ENCODE measurements at regions not wholly inside any gene's neighbourhood (a gene's known extent, or its start where the extent isn't known, plus 50 kb on each side); places are given as distances from the start of the nearest gene placed in this dataset.

DNA sequence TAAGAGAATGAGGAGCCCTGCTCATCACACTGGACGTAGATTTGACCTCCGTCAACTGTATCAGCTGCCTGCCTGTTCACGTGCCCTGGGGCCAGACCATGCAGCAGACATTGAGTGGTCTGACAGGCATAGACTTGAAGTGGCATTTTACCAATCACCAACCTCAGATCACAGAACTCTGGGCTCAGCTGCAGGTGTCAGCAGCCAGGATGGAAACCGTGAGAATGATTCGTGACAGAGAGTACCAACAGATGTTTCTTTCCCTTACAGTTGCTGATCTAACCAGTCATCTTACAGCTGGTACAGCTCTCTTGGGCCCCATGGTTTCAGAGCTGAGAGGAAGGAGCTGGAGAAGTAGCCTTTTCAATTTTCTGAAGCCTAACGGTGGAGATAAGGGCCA lies 148.9 kb downstream of the EN1 start:
- no peak overlapping the region for H3K27ac Mint-ChIP-seq (ENCODE audit: unreplicated experiment)
- H3K36me3 Mint-ChIP-seq (ENCODE audit: unreplicated experiment): no peaks in the 10 kb centered on the region
- no peak for DNase-seq
- no peaks in the 10 kb centered on the region for H3K4me1 Mint-ChIP-seq (ENCODE audit: low read depth, unreplicated experiment)
- no peak overlapping the region for H3K4me3 Mint-ChIP-seq (ENCODE audit: unreplicated experiment)
- TF ChIP-seq, protein P1, sequence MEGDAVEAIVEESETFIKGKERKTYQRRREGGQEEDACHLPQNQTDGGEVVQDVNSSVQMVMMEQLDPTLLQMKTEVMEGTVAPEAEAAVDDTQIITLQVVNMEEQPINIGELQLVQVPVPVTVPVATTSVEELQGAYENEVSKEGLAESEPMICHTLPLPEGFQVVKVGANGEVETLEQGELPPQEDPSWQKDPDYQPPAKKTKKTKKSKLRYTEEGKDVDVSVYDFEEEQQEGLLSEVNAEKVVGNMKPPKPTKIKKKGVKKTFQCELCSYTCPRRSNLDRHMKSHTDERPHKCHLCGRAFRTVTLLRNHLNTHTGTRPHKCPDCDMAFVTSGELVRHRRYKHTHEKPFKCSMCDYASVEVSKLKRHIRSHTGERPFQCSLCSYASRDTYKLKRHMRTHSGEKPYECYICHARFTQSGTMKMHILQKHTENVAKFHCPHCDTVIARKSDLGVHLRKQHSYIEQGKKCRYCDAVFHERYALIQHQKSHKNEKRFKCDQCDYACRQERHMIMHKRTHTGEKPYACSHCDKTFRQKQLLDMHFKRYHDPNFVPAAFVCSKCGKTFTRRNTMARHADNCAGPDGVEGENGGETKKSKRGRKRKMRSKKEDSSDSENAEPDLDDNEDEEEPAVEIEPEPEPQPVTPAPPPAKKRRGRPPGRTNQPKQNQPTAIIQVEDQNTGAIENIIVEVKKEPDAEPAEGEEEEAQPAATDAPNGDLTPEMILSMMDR (IDR thresholded peaks at IDR 0.05; ENCODE audit: partially characterized antibody, unreplicated experiment): no peak
- no peaks in the 10 kb centered on the region for H3K27me3 Mint-ChIP-seq (ENCODE audit: unreplicated experiment)
- H3K9me3 Mint-ChIP-seq (ENCODE audit: unreplicated experiment): no peaks in the 10 kb centered on the region

DNA sequence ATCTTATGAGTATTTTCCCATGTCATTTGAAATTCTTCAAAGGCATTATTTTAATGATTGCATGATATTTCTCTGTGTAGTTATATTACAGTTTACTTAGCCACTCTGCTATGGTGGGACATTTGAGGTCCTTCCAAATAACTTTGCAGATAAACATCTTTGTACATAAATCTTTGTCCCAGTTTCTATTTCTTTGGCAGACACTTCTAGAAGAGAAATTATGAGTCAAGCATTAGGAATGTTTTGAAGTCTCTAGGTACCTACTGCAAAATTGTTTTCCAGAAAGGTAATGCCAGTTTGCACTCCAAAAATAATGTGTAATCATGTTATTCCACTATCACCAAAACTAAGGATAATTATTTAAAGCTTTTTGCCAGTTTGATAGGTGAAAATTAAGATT lies 149.7 kb downstream of the EN1 start:
- Mint-ChIP-seq H3K4me3 (ENCODE audit: unreplicated experiment) (no peak overlapping the region), H3K4me1 (ENCODE audit: low read depth, unreplicated experiment) (no peaks in the 10 kb centered on the region), H3K9me3 (ENCODE audit: unreplicated experiment) (no peaks in the 10 kb centered on the region), H3K27ac (ENCODE audit: unreplicated experiment) (no peak overlapping the region), H3K36me3 (ENCODE audit: unreplicated experiment) (no peaks in the 10 kb centered on the region), H3K27me3 (ENCODE audit: unreplicated experiment) (no peaks in the 10 kb centered on the region)
- no peak for DNase-seq
- TF ChIP-seq, protein P1 (IDR thresholded peaks at IDR 0.05; ENCODE audit: partially characterized antibody, unreplicated experiment): no peak

DNA sequence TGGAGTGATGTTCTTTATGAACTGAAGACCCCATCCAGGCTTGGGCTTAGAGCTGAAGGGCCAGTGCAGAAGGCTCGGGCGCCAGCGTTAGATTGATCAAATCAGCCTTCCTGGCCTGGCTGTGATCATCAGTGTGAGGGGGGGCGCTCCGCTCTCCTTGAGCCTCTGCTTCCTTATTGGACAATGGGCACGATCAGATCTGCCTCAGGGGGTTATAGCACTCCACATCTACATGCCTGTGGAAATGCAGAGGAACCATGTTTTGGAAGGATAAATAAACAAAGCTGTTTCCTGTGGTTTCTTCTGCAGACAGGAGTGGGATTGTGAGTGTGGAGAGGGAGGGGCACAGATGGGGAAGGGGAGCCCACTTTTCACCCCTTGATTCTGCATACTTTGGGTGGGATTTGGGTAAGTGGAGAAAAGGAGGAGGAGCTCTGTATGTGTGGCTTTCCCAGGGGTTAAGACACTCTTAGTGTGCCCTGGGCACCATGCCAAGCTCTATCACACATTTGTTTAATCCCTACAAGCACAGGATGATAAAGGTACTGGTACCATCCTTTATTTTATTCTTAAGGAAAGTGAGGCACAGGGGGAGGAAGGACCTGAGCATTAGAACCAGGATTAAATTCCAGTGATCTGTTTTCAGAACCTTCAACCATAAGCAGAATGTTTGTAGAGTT lies 150.5 kb downstream of the EN1 start:
- DNase-seq: no peak

DNA sequence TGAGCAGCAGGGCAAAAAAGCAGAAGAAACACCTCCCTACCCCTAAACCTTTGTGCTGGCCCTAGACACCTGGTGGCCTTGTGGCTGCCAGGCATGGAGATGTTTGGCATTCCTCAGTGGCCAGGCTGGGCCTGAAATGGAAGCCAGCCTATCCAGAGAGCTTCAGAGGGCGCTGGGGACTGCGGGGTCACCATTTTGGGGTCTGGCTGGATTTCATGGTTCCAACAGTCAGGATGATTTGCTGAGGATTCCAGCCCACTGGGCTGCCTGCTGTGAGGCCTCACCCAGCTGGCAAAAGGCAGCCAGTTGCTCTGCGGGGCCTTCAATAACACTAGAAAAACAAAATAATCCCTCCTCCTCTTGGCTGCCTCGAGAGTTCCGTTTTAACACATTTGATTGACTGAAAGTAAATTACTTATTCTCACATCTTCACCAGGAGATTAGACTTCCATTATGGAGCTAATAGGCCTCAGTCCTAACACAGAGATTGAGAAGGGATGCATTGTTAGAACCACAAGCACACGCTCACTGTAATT lies 154.1 kb downstream of the EN1 start:
- Mint-ChIP-seq H3K4me1 (ENCODE audit: low read depth, unreplicated experiment) (no peaks in the 10 kb centered on the region), H3K27me3 (ENCODE audit: unreplicated experiment) (no peaks in the 10 kb centered on the region), H3K36me3 (ENCODE audit: unreplicated experiment) (peaks cover 5% of the 10 kb centered on the region), H3K27ac (ENCODE audit: unreplicated experiment) (no peak overlapping the region), H3K9me3 (ENCODE audit: unreplicated experiment) (no peaks in the 10 kb centered on the region), H3K4me3 (ENCODE audit: unreplicated experiment) (no peak overlapping the region)
- DNase-seq: no peak
- TF ChIP-seq, protein P1 (IDR thresholded peaks at IDR 0.05; ENCODE audit: partially characterized antibody, unreplicated experiment): no peak

More for the DNA sequence above, 150.5 kb downstream of the EN1 start:
- no peak overlapping the region for H3K4me3 Mint-ChIP-seq (ENCODE audit: unreplicated experiment)
- no peaks in the 10 kb centered on the region for H3K36me3 Mint-ChIP-seq (ENCODE audit: unreplicated experiment)
- H3K9me3 Mint-ChIP-seq (ENCODE audit: unreplicated experiment): no peaks in the 10 kb centered on the region
- H3K27me3 Mint-ChIP-seq (ENCODE audit: unreplicated experiment): no peaks in the 10 kb centered on the region
- TF ChIP-seq, protein P1 (IDR thresholded peaks at IDR 0.05; ENCODE audit: partially characterized antibody, unreplicated experiment): no peak
- no peaks in the 10 kb centered on the region for H3K4me1 Mint-ChIP-seq (ENCODE audit: low read depth, unreplicated experiment)
- H3K27ac Mint-ChIP-seq (ENCODE audit: unreplicated experiment): no peak overlapping the region

DNA sequence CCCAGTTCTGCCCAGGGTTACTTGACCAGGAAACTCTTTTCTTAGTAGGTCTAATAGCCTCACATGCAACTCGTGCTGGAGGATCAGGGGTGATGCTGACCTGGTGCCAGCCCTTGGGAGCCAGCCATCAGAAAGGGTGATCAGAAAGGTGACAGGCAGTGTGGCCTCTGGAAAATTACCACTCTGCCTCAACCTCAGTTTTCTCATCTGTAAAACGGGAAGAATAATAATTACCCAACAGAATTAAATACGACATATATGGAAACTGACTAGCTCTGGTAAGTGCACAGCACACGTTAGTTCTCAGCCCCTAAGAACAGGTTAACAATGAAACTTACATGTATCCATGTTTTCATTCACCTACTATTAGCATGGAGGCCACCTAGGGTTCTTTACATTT lies 157.6 kb downstream of the EN1 start:
- H3K27me3 Mint-ChIP-seq (ENCODE audit: unreplicated experiment): no peaks in the 10 kb centered on the region
- peaks cover 5% of the 10 kb centered on the region for H3K36me3 Mint-ChIP-seq (ENCODE audit: unreplicated experiment)
- no peak overlapping the region for H3K4me3 Mint-ChIP-seq (ENCODE audit: unreplicated experiment)
- TF ChIP-seq, protein P1 (IDR thresholded peaks at IDR 0.05; ENCODE audit: partially characterized antibody, unreplicated experiment): no peak
- no peaks in the 10 kb centered on the region for H3K9me3 Mint-ChIP-seq (ENCODE audit: unreplicated experiment)
- no peak overlapping the region for H3K27ac Mint-ChIP-seq (ENCODE audit: unreplicated experiment)
- no peaks in the 10 kb centered on the region for H3K4me1 Mint-ChIP-seq (ENCODE audit: low read depth, unreplicated experiment)
- no peak for DNase-seq
